Mucosa of descending colon (tissue), 3 donors: ENCODE measurements at regions not wholly inside any gene's neighbourhood (a gene's known extent, or its start where the extent isn't known, plus 50 kb on each side); places are given as distances from the start of the nearest gene placed in this dataset.

Experiments used
- ATAC-seq: fragments of 200-7000 bp; cut with Tn5 transposase; one replicate; pipeline ENCODE4 v1.9.1; 2020; ENCODE audit warnings: mild to moderate bottlenecking, moderate library complexity
- DNase-seq, 3 donors: peaks; one replicate each; pipeline ENCODE4 v3.0.0-alpha.2; 2020
- H3K36me3 ChIP-seq: fragments of 200-600 bp; one replicate; pipeline ENCODE4 v1.8.0; 2021; ENCODE audit warnings: low read depth, mild to moderate bottlenecking
- H3K4me1 ChIP-seq: fragments of 200-600 bp; one replicate; pipeline ENCODE4 v1.8.0; 2021; ENCODE audit warnings: low read depth, mild to moderate bottlenecking
- H3K4me3 ChIP-seq: fragments of 200-600 bp; one replicate; pipeline ENCODE4 v1.8.0; 2021; ENCODE audit warnings: mild to moderate bottlenecking
- H3K9me3 ChIP-seq: fragments of 200-600 bp; one replicate; pipeline ENCODE4 v1.8.0; 2021; ENCODE audit warnings: mild to moderate bottlenecking
- intact Hi-C, 2 donors: fragments of 100-400 bp; cut with DNase I in 1 of 2; cut with micrococcal nuclease in 1 of 2; formaldehyde crosslinking; loops; one replicate each; pipeline versions ENCODE4 v1.11.0 to v1.11.1; 2022; cut with DNase I, micrococcal nuclease
- TF ChIP-seq, protein P1 (sequence below): fragments of 200-600 bp; IDR thresholded peaks from one replicate; pipeline ENCODE4 v1.8.0; 2022; ENCODE audit warnings: antibody characterized with exemption, mild to moderate bottlenecking
- donor health status: DM: no; HTN: no; CAD: no; lungs with moderate emphysema.
- donor health status: DM: no; HTN: no; CAD: no.
- donor health status: DM: no; HTN: yes; CAD: no.

DNA sequence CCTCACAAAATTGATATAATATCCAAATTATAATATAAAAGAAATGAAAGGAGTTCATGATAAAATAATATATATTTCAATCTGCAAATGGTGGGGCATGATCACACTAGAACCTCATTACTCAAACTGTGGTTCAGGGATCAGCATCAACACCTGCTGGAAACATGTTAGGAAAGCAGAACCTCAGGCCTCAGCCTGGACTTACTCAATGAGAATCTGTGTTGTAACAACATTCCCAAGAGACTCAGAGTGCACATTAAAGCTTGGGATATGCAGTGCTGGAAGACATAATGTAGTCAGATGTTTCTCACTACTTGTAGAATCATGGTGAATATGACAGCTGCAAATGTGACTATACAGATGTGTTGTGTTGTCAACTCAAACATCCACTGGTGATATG is 81.7 kb upstream of the ITPRID1 start:
- ATAC-seq (no peak), DNase-seq (no peak)
- no peaks in the 10 kb centered on the region for H3K36me3 ChIP-seq
- TF ChIP-seq, protein P1, sequence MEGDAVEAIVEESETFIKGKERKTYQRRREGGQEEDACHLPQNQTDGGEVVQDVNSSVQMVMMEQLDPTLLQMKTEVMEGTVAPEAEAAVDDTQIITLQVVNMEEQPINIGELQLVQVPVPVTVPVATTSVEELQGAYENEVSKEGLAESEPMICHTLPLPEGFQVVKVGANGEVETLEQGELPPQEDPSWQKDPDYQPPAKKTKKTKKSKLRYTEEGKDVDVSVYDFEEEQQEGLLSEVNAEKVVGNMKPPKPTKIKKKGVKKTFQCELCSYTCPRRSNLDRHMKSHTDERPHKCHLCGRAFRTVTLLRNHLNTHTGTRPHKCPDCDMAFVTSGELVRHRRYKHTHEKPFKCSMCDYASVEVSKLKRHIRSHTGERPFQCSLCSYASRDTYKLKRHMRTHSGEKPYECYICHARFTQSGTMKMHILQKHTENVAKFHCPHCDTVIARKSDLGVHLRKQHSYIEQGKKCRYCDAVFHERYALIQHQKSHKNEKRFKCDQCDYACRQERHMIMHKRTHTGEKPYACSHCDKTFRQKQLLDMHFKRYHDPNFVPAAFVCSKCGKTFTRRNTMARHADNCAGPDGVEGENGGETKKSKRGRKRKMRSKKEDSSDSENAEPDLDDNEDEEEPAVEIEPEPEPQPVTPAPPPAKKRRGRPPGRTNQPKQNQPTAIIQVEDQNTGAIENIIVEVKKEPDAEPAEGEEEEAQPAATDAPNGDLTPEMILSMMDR: no peak
- H3K9me3 ChIP-seq: no peaks in the 10 kb centered on the region
- H3K4me3 ChIP-seq: no peak overlapping the region
- H3K4me1 ChIP-seq: no peaks in the 10 kb centered on the region
- intact Hi-C loops: no loop called here

DNA sequence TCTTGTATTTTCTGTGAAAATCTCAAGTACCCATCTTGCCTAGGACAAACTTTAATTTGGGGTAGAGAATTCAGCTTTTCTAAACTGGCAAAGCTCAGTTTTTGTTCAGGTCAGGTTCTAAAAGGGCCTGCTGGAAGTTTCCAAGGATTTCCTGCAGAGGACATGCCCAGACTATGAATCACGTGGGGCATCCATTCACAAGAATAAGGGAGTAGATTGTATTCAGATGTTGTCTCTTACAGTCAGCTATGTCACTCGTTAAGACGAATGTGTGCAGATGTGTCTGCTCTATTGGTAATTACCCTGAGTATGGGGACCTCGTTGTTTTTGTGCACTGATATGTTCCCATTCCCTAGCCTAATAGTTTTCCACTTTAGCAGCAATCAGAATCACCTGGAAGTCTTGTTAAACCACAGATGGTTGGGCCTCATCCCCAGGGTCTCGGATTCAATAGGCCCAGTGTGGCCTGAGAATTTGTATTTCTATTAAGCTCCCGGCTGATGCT is 81.0 kb upstream of the ITPRID1 start:
- H3K4me1 ChIP-seq: no peaks in the 10 kb centered on the region
- TF ChIP-seq, protein P1: no peak
- no peak for DNase-seq
- intact Hi-C loops: no loop called here
- no peaks in the 10 kb centered on the region for H3K9me3 ChIP-seq
- no peak overlapping the region for H3K4me3 ChIP-seq
- H3K36me3 ChIP-seq: no peaks in the 10 kb centered on the region
- no peak for ATAC-seq

DNA sequence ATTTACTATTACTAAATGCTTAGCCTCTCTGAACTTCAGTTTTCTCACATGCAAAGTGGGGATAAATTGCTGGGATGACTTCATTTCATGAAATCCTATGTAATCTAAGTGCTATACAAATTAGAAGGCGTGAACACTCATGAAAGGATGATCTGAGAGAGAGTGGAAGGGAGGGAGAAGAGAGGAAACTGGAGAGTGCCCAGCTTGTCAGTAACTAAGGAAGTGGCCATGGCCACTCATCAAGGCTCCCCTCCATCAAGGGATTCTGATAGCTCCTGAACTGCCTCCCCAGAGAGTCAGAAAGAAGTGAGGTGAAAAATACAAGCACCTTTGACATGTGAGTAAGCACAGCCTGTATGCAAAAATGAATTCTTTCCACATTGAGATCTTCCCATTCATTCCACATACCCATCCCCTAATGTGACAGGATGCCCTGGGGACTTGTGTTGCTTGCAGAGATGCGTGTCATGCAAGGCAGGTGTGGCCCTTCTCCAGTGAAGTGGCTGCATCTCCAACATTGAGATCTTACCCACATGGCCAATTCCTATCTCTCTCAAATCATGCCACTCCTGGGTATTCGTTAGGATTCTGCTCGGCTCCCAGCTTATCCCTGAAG is 76.5 kb upstream of the ITPRID1 start:
- intact Hi-C loops: no loop called here
- TF ChIP-seq, protein P1: no peak
- no peak for DNase-seq

DNA sequence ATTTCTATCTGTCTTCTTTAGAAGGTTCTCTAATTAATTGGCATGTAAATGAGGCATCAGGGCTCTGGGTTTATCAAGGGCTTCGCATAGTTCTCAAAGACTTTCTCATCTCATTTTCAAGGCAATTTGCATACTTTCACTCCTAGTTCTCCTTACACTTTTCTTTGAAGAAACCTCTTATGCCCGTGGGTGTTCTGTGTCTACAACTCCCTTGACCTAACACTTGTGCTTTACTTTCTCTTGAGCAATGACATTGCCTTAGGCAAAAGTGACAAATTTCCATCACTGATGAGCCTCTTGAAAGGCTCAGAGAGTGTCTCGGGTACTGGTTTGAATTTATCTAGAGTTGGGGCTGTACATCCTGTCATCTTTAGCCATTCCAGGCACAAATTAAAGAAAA is 74.7 kb upstream of the ITPRID1 start:
- intact Hi-C loops: no loop called here
- DNase-seq: no peak
- no peak for ATAC-seq
- TF ChIP-seq, protein P1: no peak
- H3K4me3 ChIP-seq: no peak overlapping the region
- H3K9me3 ChIP-seq: no peaks in the 10 kb centered on the region
- no peaks in the 10 kb centered on the region for H3K4me1 ChIP-seq
- H3K36me3 ChIP-seq: no peaks in the 10 kb centered on the region

More for the DNA sequence above, 76.5 kb upstream of the ITPRID1 start:
- Histone ChIP-seq H3K4me1 (no peaks in the 10 kb centered on the region), H3K9me3 (no peaks in the 10 kb centered on the region), H3K4me3 (no peak overlapping the region), H3K36me3 (no peaks in the 10 kb centered on the region)
- no peak for ATAC-seq

DNA sequence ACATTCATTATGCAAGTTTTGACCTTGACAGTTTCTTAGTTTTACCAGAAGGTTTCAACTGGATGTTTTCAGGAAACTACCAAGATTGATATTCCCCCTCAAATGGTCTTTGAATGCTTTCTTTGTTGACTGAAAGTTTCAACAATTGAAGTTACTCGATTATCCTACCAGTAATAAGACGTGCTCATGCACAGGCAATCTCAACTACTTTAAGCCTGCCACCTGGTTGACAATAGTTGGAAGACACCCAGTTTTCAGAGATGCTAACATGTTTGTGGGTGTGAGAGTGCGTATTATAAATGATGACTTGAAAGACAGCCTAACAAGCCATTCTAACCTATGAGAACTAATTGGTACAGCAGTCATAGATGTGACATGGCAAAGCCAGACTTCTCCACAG is 73.4 kb upstream of the ITPRID1 start:
- no peak for DNase-seq
- Histone ChIP-seq H3K4me1 (no peaks in the 10 kb centered on the region), H3K9me3 (no peaks in the 10 kb centered on the region), H3K4me3 (no peak overlapping the region), H3K36me3 (no peaks in the 10 kb centered on the region)
- ATAC-seq: no peak
- intact Hi-C loops: loop anchor here in 1 of 2 donors (5.0 kb wide), 1 partner anchor 192 kb away; no protein-coding TSS in a partner anchor
- TF ChIP-seq, protein P1: no peak
